ENCODE measurements at regions not wholly inside any gene's neighbourhood (a gene's known extent, or its start where the extent isn't known, plus 50 kb on each side); places are given as distances from the start of the nearest gene placed in this dataset.
"Not testable (repeated sequence)": the region's sequence is repeated elsewhere in the genome, so short reads cannot be mapped to it uniquely, and the experiment has no call there.

GRCh38 chr3:10707400-10708215 lies 108.4 kb upstream of the SLC6A11 start:
- peak; percentile 9 for DNase-seq

- no peak for DNase-seq
Measured at GRCh38 chr3:10708216-10708893, 107.7 kb upstream of the SLC6A11 start.

- no peak for DNase-seq
Measured at GRCh38 chr3:10709110-10709781, 106.8 kb upstream of the SLC6A11 start.

GRCh38 chr3:10712121-10712520 lies 103.9 kb upstream of the SLC6A11 start:
- no peak for DNase-seq

GRCh38 chr3:10713656-10714055 lies 102.4 kb upstream of the SLC6A11 start:
- DNase-seq, result no peak

DNA sequence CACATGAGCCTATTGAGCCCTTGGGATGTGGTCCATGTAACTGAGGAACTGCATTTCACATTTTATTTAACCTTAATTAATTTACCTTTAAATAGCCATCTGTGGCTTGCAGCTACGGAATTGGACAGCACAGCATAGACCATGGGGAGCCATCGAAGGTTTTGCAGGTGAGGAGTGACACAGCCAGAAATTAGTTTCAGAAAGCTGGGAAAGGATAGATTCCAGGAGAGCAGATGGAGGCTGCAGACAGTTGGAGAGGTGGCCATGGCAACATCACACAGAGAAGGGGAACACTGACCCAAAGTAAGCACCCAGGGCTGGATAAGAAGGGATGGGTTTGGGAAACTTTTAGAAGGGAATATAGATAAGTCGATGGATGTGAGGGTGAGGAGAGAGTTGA lies 100.1 kb upstream of the SLC6A11 start:
- DNase-seq, result no peak

DNA sequence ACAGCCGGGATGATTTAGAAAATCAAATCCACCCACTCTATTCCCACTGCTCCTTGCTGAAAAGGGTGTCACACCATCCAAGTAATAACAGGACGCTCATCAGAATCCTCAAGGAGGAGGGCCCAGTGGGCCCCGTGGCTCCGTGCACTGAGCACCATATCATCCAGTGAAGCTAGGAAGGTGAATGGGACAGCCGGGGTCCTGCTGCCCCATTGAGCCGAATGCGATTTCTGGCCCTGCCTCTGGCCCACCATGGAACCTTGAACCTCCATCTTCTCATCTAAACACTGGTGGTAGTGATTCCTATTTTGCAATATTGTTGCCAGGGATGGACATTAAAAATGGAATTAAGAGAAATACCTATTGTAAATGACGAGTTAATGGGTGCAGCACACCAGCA lies 99.1 kb upstream of the SLC6A11 start:
- no peak for DNase-seq

DNA sequence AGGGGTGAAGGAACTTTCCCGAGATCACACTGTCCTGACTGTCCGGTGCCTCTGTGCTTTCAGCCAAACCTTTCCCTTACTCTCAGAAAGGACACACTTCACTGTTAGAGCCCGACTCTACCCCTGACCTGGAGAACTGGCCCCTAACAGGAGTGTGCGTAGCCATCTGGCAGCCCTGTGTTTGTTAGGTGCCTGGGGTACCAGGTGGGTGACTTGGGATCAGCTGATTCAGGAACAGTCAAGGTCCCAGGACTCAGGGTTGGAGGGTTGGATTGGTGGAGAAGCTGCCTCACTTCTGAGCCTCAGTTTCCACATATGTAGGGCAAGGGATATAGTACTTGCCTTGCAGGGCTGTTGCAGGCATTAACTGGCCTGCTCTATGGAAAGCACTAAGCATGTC lies 98.3 kb upstream of the SLC6A11 start:
- DNase-seq, result no peak

GRCh38 chr3:10721101-10721500 lies 94.9 kb upstream of the SLC6A11 start:
- no peak for DNase-seq

GRCh38 chr3:10722911-10723310 lies 93.1 kb upstream of the SLC6A11 start:
- DNase-seq, result no peak

DNA sequence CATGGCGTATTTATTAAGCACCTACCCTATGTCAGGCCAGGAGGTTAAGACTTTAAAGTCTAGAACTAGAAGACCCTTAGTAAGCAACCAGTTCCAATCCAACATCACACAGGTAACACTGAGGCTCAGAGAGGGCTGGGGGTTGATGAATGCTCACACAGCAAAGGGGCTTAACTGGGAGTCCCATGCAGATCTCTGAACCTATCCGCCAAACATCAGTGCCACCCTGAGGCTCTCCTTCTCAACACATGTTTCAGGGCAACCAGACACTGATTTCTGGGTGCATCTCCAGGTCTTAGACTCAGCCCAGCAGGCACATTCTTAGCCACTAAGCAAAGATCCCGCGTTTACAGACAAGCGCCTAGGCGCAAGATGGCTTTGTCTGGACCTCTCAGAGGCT lies 92.0 kb upstream of the SLC6A11 start:
- DNase-seq, result no peak

DNA sequence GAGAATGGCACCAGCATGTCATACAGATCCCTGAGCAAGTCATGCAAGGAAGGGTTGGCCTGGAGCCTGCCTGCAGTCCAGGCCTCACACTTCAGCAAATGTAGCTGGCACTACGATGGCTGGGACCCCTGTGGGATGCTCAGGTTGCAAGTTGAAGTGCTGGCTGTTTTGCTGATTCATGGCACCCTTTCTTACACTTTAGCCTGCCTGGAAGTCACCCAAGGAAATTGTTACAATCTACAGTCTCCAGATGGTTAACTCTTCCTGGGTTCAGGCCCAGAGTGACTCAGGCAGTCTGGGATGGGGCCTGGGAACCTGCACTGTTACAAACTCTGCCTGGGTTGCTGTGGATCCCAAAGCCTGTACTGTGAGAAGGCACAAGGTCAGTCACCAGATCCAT lies 91.0 kb upstream of the SLC6A11 start:
- no peak for DNase-seq

DNA sequence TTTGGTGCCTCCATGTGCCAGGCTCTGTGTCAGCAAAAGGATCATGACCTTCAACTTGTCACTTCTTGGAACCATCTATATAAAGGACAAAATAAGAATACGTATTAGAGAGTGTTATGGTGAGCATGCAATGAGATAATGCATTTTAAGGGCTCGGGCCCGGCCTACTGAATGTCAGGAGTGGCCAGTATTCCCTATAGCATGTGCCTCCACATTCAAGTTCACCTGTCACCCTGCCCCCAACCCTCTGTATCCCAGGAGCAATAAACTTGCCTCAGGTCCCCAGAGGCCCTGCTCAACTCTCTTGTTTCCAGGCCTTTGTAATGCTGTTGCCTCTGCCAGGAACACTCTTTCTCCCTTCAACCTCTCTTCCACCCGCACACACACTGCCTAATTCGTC lies 90.2 kb upstream of the SLC6A11 start:
- no peak for DNase-seq

DNA sequence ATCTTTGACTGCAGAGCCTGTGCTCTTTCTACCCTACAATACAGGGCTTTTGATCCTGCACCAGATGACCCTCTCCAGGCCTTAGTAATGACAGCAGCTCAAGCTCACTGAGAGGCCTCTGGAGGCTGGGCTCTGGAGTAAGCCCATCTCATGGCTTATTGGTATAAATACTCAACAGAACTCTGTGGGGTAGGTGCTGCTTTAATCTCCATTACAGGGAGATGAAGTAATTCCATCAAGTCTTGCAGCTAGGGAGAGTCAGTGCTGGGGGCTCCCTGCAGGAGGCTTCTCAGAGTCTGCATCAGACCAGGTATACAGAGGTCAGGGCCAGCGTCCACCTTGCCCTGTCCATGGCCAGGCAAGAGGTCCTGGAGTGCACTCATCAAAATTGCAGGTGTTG lies 89.2 kb upstream of the SLC6A11 start:
- no peak for DNase-seq

DNA sequence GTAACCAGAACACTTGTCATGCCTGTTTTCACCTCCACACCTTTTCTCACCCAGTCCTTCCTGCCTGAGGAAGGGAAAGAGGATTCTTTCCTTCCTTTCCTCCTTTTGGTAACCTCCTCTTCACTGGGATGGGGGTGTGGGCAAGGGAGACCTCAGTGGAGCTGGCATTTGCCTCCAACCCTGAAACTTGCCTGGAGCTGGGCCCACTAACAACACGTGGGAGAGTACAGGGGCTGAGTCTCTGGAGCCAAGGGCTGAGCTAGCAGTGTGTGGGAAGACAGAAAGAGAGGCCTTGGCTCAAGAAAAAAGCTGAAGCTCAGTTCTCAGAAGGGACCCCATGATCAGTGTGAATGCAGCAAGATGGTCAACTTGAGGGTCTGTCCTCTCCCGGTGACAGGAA lies 86.6 kb upstream of the SLC6A11 start:
- DNase-seq, result no peak

DNA sequence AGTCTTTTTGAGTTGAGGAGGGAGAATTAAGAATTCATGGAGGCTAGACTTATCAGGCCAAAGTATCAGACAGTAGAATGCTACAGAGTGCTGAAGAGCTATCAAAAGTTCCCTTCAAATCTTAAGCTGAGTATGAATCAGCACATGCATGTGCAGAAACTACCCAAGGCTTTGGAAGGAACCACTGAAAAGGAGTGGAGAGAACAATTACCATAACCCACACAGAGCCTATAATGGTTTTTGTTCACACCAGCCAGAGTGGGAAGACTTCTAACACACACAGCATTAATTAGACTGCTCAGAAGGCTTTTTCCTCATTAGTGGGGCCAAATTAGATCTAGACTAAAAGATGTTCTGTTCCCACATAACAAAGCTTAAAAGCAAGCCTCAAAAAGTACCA lies 83.7 kb upstream of the SLC6A11 start:
- no peak for DNase-seq

DNA sequence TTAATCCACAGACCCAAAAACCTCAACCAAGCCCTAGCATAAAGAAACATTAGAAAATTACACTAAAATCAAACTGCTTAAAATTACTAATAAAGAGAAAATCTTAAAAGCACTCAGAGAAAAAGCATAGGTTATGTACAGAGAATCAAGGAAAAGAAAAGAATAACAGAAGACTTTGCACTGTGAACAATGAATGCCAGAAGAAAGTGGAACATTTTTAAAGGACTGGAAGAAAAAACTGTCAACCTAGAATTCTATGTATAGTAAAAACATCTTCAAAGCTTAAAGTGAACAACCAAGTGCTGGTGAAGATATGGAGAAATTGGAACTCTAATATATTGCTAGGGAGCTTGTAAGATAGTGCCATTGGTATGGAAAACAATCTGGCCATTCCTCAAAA lies 82.7 kb upstream of the SLC6A11 start:
- no peak for DNase-seq

DNA sequence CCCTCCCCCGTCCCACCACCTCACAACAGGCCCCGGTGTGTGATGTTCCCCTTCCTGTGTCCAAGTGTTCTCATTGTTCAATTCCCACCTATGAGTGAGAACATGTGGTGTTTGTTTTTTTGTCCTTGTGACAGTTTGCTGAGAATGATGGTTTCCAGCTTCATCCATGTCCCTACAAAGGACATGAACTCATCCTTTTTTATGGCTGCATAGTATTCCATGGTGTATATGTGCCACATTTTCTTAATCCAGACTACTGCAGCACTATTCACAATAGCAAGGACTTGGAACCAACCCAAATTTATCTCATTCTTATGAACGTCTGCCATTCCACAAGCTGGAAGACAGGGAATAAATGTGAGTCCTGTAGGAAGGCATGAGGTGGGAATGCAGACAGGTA lies 79.6 kb upstream of the SLC6A11 start:
- DNase-seq, result not testable (repeated sequence)

GRCh38 chr3:10737785-10738184 lies 78.2 kb upstream of the SLC6A11 start:
- no peak for DNase-seq

- peak; percentile 81 for DNase-seq
Measured at GRCh38 chr3:10738688-10739372, 77.2 kb upstream of the SLC6A11 start.

DNA sequence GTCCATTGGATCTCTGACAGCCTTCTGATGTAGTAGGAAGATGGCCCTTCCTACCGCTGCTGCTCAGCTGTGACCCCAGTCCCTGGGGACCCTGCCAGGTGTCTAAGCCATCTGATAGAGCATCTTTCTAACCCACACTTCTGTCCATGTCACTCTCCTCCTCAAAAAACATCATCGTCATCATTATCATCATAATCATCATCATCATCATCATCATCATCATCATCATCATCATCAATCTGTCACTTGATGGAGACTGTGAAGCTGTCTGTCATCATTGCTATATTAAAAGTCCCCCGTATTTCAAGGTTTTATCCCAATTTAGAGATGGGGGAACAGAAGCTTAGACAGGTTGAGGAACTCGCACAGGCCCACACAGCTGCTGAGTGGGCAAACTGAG lies 75.1 kb upstream of the SLC6A11 start:
- DNase-seq, result no peak

GRCh38 chr3:10741891-10742671 lies 73.9 kb upstream of the SLC6A11 start:
- no peak for DNase-seq
